ENCODE measurements at regions not wholly inside any gene's neighbourhood (a gene's known extent, or its start where the extent isn't known, plus 50 kb on each side); places are given as distances from the start of the nearest gene placed in this dataset.
"Not testable (repeated sequence)": the region's sequence is repeated elsewhere in the genome, so short reads cannot be mapped to it uniquely, and the experiment has no call there.

GRCh38 chr11:27242591-27242990, 120.4 kb downstream of the CCDC34 start:
- DNase-seq (ENCODE audit: low read depth): peak; percentile 63

GRCh38 chr11:27241311-27242122, 121.5 kb downstream of the CCDC34 start:
- no peak for DNase-seq (ENCODE audit: low read depth)

GRCh38 chr11:27239305-27239942, 123.6 kb downstream of the CCDC34 start:
- peak; percentile 72 for DNase-seq (ENCODE audit: low read depth)

- no peak for DNase-seq (ENCODE audit: low read depth)
Observed at GRCh38 chr11:27238811-27239210, 124.2 kb downstream of the CCDC34 start.

GRCh38 chr11:27237643-27238042, 125.4 kb downstream of the CCDC34 start:
- DNase-seq (ENCODE audit: low read depth): no peak

GRCh38 chr11:27234961-27235360, 128.1 kb downstream of the CCDC34 start:
- no peak for DNase-seq (ENCODE audit: low read depth)

GRCh38 chr11:27234043-27234668, 128.9 kb downstream of the CCDC34 start:
- peak; percentile 100 for DNase-seq (ENCODE audit: low read depth)

- peak; percentile 94 for DNase-seq (ENCODE audit: low read depth)
Observed at GRCh38 chr11:27233654-27234042, 129.4 kb downstream of the CCDC34 start.

- no peak for DNase-seq (ENCODE audit: low read depth)
Observed at GRCh38 chr11:27231530-27231929, 131.5 kb downstream of the CCDC34 start.

GRCh38 chr11:27230192-27230572, 132.8 kb downstream of the CCDC34 start:
- DNase-seq (ENCODE audit: low read depth): peak; percentile 87

GRCh38 chr11:27229511-27230191, 133.4 kb downstream of the CCDC34 start:
- no peak for DNase-seq (ENCODE audit: low read depth)

GRCh38 chr11:27228906-27229290, 134.1 kb downstream of the CCDC34 start:
- no peak for DNase-seq (ENCODE audit: low read depth)

- no peak for DNase-seq (ENCODE audit: low read depth)
Observed at GRCh38 chr11:27228232-27228905, 134.6 kb downstream of the CCDC34 start.

GRCh38 chr11:27227736-27228135, 135.3 kb downstream of the CCDC34 start:
- no peak for DNase-seq (ENCODE audit: low read depth)

- DNase-seq (ENCODE audit: low read depth): not testable (repeated sequence)
Observed at GRCh38 chr11:27219487-27220039, 143.5 kb downstream of the CCDC34 start.

GRCh38 chr11:27218421-27219038, 144.5 kb downstream of the CCDC34 start:
- DNase-seq (ENCODE audit: low read depth): peak; percentile 94

- peak; percentile 99 for DNase-seq (ENCODE audit: low read depth)
Observed at GRCh38 chr11:27217948-27218420, 145.0 kb downstream of the CCDC34 start.

- no peak for DNase-seq (ENCODE audit: low read depth)
Observed at GRCh38 chr11:27217496-27217895, 145.5 kb downstream of the CCDC34 start.

GRCh38 chr11:27216270-27217149, 146.5 kb downstream of the CCDC34 start:
- DNase-seq (ENCODE audit: low read depth): peak; percentile 98

Measured in myocyte (in vitro differentiated cells).